Activated T-cell treated with anti-CD3 and anti-CD28 coated beads for 48 hours (primary cell): ENCODE measurements at regions not wholly inside any gene's neighbourhood (a gene's known extent, or its start where the extent isn't known, plus 50 kb on each side); places are given as distances from the start of the nearest gene placed in this dataset.

ENCODE experiments used
- DNase-seq: peaks from one replicate; pipeline ENCODE4 v3.0.0-alpha.2; 2020; ENCODE audit warnings: low read depth

GRCh38 chr7:21221130-21221529 is 206.8 kb upstream of the SP4 start:
- DNase-seq, result no peak

- DNase-seq, result no peak
Observed at GRCh38 chr7:21238400-21239116, 189.3 kb upstream of the SP4 start.

GRCh38 chr7:21243265-21243664 is 184.6 kb upstream of the SP4 start:
- no peak for DNase-seq

GRCh38 chr7:21251151-21251800 is 176.6 kb upstream of the SP4 start:
- no peak for DNase-seq

- peak; percentile 12 for DNase-seq
Observed at GRCh38 chr7:21253740-21254687, 173.9 kb upstream of the SP4 start.

GRCh38 chr7:21256310-21256877 is 171.5 kb upstream of the SP4 start:
- no peak for DNase-seq

- no peak for DNase-seq
Observed at GRCh38 chr7:21260939-21261338, 166.9 kb upstream of the SP4 start.

- peak; percentile 15 for DNase-seq
Observed at GRCh38 chr7:21261627-21262594, 166.0 kb upstream of the SP4 start.

GRCh38 chr7:21269021-21269420 is 158.9 kb upstream of the SP4 start:
- DNase-seq, result no peak

- DNase-seq, result no peak
Observed at GRCh38 chr7:21276471-21277035, 151.3 kb upstream of the SP4 start.

- no peak for DNase-seq
Observed at GRCh38 chr7:21278944-21279343, 148.9 kb upstream of the SP4 start.

GRCh38 chr7:21281193-21281592 is 146.7 kb upstream of the SP4 start:
- DNase-seq, result no peak

GRCh38 chr7:21293771-21294170 is 134.1 kb upstream of the SP4 start:
- DNase-seq, result no peak

GRCh38 chr7:21299766-21300165 is 128.1 kb upstream of the SP4 start:
- no peak for DNase-seq

GRCh38 chr7:21300692-21301091 is 127.2 kb upstream of the SP4 start:
- no peak for DNase-seq

- no peak for DNase-seq
Observed at GRCh38 chr7:21304808-21305375, 123.0 kb upstream of the SP4 start.

- no peak for DNase-seq
Observed at GRCh38 chr7:21305455-21306235, 122.2 kb upstream of the SP4 start.

- no peak for DNase-seq
Observed at GRCh38 chr7:21314954-21315353, 112.9 kb upstream of the SP4 start.
